HepG2 (cell line): ENCODE measurements at regions not wholly inside any gene's neighbourhood (a gene's known extent, or its start where the extent isn't known, plus 50 kb on each side); places are given as distances from the start of the nearest gene placed in this dataset.

Source experiments
- POLR2AphosphoS2 ChIP-seq: IDR thresholded peaks from 2 replicates; pipeline ENCODE4 v1.6.1; 2011; ENCODE audit warnings: low read depth, low read length, improper control_type of control experiment
- ZNF615 ChIP-seq: sonication (generic); formaldehyde crosslinking; IDR thresholded peaks from 2 replicates; pipeline ENCODE4 v1.5.0; 2020; ENCODE audit warnings: mild to moderate bottlenecking, missing genetic modification reagents, borderline replicate concordance
- ZNF780A ChIP-seq: sonication (generic); formaldehyde crosslinking; IDR thresholded peaks from 2 replicates; pipeline ENCODE4 v1.8.0; 2022; ENCODE audit warnings: mild to moderate bottlenecking, missing genetic modification reagents, moderate library complexity

- no peak for TF ChIP-seq POLR2AphosphoS2
- TF ChIP-seq ZNF615 = no peak
- no peak for TF ChIP-seq ZNF780A
Observed at GRCh38 chr2:2904721-2905350, 472.8 kb downstream of the EIPR1 start.
